Choroid plexus epithelial cell (primary cell): ENCODE measurements at regions not wholly inside any gene's neighbourhood (a gene's known extent, or its start where the extent isn't known, plus 50 kb on each side); places are given as distances from the start of the nearest gene placed in this dataset.

ENCODE experiments used
- DNase-seq: peaks from one replicate; pipeline ENCODE4 v3.0.0-alpha.2; 2010; ENCODE audit warnings: low read depth
- H3K4me3 ChIP-seq: 2 replicates; pipeline ENCODE4 v1.5.1; 2011; ENCODE audit warnings: low read depth, mild to moderate bottlenecking, control low read depth, low read length, moderate library complexity
- TF ChIP-seq, protein P1 (sequence below): conservative IDR thresholded peaks from 2 replicates; pipeline ENCODE4 v1.5.1; 2011; ENCODE audit warnings: low read depth, mild to moderate bottlenecking, control low read depth, inconsistent platforms, low read length, moderate library complexity

DNA sequence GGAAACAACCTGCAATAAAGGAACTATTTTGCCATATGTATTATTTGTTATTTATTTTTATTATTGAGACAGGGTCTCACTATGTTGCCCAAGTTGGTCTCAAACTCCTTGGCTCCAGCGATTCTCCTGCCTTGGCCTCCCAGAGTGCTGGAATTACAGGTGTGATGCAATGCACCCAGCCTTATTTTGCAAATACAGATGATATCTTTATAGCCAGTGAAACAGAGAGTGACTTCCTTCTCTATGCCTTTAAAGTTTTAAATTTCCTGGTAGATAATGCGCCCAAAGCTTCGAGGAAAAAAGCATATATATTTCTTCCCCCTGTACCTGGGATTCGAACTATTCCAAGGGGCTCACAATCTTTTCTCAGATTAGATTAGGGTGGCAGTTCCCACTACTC is 601.1 kb upstream of the HTR2C start:
- TF ChIP-seq, protein P1, sequence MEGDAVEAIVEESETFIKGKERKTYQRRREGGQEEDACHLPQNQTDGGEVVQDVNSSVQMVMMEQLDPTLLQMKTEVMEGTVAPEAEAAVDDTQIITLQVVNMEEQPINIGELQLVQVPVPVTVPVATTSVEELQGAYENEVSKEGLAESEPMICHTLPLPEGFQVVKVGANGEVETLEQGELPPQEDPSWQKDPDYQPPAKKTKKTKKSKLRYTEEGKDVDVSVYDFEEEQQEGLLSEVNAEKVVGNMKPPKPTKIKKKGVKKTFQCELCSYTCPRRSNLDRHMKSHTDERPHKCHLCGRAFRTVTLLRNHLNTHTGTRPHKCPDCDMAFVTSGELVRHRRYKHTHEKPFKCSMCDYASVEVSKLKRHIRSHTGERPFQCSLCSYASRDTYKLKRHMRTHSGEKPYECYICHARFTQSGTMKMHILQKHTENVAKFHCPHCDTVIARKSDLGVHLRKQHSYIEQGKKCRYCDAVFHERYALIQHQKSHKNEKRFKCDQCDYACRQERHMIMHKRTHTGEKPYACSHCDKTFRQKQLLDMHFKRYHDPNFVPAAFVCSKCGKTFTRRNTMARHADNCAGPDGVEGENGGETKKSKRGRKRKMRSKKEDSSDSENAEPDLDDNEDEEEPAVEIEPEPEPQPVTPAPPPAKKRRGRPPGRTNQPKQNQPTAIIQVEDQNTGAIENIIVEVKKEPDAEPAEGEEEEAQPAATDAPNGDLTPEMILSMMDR: no peak
- no peak overlapping the region for H3K4me3 ChIP-seq
- DNase-seq: no peak

DNA sequence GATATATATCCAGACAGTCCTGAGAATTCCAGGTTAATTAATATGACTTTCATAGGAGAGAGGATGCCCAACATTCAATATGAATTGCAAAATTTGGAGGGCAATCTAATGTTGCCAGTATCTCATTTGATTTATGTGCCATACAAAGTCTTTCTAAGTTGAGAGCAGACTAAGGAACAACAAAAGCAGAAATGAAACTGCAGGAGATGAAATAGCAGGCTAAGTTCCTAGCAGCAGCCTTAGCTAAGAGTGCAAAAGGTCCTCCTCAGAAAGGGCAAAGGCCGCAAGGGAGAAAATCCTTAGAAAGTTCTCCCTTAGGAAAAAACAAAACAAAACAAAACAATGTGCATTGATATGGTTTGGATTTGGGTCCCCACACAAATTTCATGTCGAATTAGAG is 602.9 kb upstream of the HTR2C start:
- TF ChIP-seq, protein P1: no peak
- DNase-seq: no peak
- H3K4me3 ChIP-seq: no peak overlapping the region

DNA sequence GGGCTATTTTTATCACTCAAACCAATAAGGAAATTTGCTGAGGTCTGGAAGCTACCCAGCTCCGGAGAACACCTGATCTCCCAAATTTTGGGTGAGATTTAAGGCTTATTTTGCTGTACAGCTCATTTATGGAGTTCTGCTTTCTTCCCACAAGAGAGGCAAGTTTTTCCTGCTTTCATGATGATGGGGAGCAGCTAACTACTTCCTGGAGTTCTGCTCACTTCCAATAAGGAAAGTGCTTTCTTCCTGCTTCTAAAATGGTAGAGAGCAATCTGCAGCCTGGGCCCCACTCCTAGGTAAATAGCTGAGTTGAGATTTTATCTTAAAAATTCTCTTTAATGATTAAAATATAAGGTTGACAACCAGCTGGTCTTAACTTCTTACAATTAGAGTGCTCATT is 606.0 kb upstream of the HTR2C start:
- DNase-seq: no peak
- no peak overlapping the region for H3K4me3 ChIP-seq
- TF ChIP-seq, protein P1: no peak

DNA sequence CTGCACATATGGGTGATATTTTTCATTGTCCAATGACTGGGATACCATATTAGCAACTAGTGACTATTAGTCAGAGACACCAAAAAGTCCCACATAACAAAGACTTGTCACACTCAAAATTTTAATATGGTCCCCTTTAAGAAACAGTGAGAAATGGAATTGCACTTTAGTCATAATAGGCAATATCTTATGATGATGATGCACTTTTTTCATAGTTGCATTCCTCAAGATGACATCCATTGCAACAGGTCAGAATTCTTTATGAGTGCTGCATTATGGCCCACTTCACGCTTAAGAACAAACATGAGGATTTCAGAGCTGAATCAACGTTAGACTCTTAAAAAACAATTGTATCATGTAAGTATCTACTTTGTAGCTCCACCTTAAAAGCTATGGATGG is 608.4 kb upstream of the HTR2C start:
- DNase-seq: no peak
- TF ChIP-seq, protein P1: no peak
- no peak overlapping the region for H3K4me3 ChIP-seq

DNA sequence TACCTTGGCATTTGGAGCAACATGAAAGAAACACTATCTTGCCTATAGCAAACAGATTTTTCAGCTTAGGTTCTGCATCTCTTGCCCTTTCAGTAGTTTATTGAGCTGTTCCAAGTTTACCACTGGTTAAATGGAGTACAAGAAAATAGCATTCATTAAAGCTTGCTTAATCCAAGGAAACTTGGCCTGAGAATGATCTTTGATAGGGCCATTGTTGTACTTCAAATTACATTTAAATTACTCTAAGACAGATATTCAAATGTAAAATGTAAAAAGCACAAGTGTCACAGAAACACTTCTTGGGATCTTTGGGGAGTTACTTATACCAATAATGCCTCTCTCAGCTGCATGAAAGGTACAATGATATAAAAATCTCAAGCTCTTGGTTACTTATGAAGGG is 609.0 kb upstream of the HTR2C start:
- TF ChIP-seq, protein P1: no peak
- no peak overlapping the region for H3K4me3 ChIP-seq

DNA sequence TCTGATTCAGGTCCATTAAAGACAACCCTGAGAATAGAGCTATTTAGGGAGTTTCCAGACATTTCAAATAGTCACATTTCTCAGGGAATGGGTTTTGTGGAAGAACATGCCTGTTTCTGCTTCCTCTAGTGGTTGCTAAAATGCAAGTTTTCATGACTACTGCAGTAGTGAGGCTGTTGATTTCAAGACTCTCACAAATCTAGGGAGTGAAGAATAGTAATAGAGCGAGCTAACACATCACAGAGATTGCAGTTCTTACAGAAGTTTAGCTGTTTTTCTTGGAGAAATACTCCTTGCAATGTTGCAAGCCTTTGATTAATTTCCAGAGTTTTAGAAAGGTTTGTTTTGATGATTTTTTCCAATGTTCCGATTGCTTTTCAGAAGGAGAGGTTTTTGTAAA is 610.2 kb upstream of the HTR2C start:
- H3K4me3 ChIP-seq: no peak overlapping the region
- no peak for DNase-seq
- TF ChIP-seq, protein P1: no peak

More for the DNA sequence above, 609.0 kb upstream of the HTR2C start:
- no peak for DNase-seq

DNA sequence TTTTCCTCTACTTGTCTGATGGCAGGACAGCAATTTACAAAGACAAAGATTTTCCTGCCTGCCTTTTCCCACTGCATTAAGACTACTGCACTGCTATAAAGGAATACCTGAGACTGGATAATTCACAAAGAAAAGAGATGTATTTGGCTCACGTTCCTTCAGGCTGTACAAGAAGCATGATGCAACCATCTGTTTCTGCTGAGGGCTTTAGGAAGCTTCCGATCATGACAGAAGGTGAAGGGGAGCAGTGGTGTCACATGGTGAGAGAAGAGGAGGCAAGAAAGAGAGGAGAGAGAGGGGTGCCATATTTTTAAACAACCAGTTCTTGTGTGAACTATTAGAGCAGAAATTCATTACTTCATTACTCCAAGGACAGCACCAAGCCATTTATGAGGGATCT is 617.1 kb upstream of the HTR2C start:
- TF ChIP-seq, protein P1: no peak
- no peak for DNase-seq
- no peak overlapping the region for H3K4me3 ChIP-seq
